ENCODE measurements at regions not wholly inside any gene's neighbourhood (a gene's known extent, or its start where the extent isn't known, plus 50 kb on each side); places are given as distances from the start of the nearest gene placed in this dataset.

GRCh38 chr15:31776039-31776438 lies 254.3 kb upstream of the CHRNA7 start:
- no peak for TF ChIP-seq CTCF (IDR thresholded peaks at IDR 0.05)
- DNase-seq (ENCODE audit: extremely low spot score, unreplicated experiment), result no peak
- no peaks in the 10 kb centered on the region for H3K9me3 Mint-ChIP-seq (ENCODE audit: unreplicated experiment)
- H3K27ac Mint-ChIP-seq (ENCODE audit: unreplicated experiment), result no peak overlapping the region
- no peak overlapping the region for H3K4me3 Mint-ChIP-seq (ENCODE audit: unreplicated experiment)
- H3K27me3 Mint-ChIP-seq (ENCODE audit: unreplicated experiment), result no peaks in the 10 kb centered on the region
- no peaks in the 10 kb centered on the region for H3K36me3 Mint-ChIP-seq (ENCODE audit: unreplicated experiment)
- H3K4me1 Mint-ChIP-seq (ENCODE audit: unreplicated experiment), result no peaks in the 10 kb centered on the region

- Mint-ChIP-seq H3K36me3 (ENCODE audit: unreplicated experiment) (no peaks in the 10 kb centered on the region), H3K27ac (ENCODE audit: unreplicated experiment) (no peak overlapping the region), H3K27me3 (ENCODE audit: unreplicated experiment) (no peaks in the 10 kb centered on the region), H3K4me1 (ENCODE audit: unreplicated experiment) (no peaks in the 10 kb centered on the region), H3K4me3 (ENCODE audit: unreplicated experiment) (no peak overlapping the region), H3K9me3 (ENCODE audit: unreplicated experiment) (no peaks in the 10 kb centered on the region)
- no peak for TF ChIP-seq CTCF (IDR thresholded peaks at IDR 0.05)
- no peak for DNase-seq (ENCODE audit: extremely low spot score, unreplicated experiment)
Measured at GRCh38 chr15:31781261-31781660, 249.1 kb upstream of the CHRNA7 start.

GRCh38 chr15:31782016-31782783 lies 248.1 kb upstream of the CHRNA7 start:
- DNase-seq (ENCODE audit: extremely low spot score, unreplicated experiment), result peak; percentile 46
- Mint-ChIP-seq H3K9me3 (ENCODE audit: unreplicated experiment) (no peaks in the 10 kb centered on the region), H3K27ac (ENCODE audit: unreplicated experiment) (no peak overlapping the region), H3K36me3 (ENCODE audit: unreplicated experiment) (no peaks in the 10 kb centered on the region), H3K4me1 (ENCODE audit: unreplicated experiment) (no peaks in the 10 kb centered on the region), H3K4me3 (ENCODE audit: unreplicated experiment) (no peak overlapping the region), H3K27me3 (ENCODE audit: unreplicated experiment) (no peaks in the 10 kb centered on the region)
- TF ChIP-seq CTCF (IDR thresholded peaks at IDR 0.05), result no peak

GRCh38 chr15:31782951-31783350 lies 247.4 kb upstream of the CHRNA7 start:
- no peak overlapping the region for H3K4me3 Mint-ChIP-seq (ENCODE audit: unreplicated experiment)
- H3K36me3 Mint-ChIP-seq (ENCODE audit: unreplicated experiment), result no peaks in the 10 kb centered on the region
- TF ChIP-seq CTCF (IDR thresholded peaks at IDR 0.05), result no peak
- H3K4me1 Mint-ChIP-seq (ENCODE audit: unreplicated experiment), result no peaks in the 10 kb centered on the region
- no peaks in the 10 kb centered on the region for H3K27me3 Mint-ChIP-seq (ENCODE audit: unreplicated experiment)
- no peak overlapping the region for H3K27ac Mint-ChIP-seq (ENCODE audit: unreplicated experiment)
- H3K9me3 Mint-ChIP-seq (ENCODE audit: unreplicated experiment), result no peaks in the 10 kb centered on the region
- DNase-seq (ENCODE audit: extremely low spot score, unreplicated experiment), result no peak

- H3K36me3 Mint-ChIP-seq (ENCODE audit: unreplicated experiment), result no peaks in the 10 kb centered on the region
- no peaks in the 10 kb centered on the region for H3K9me3 Mint-ChIP-seq (ENCODE audit: unreplicated experiment)
Measured at GRCh38 chr15:31786360-31786759, 244.0 kb upstream of the CHRNA7 start.

More at GRCh38 chr15:31786360-31786759, 244.0 kb upstream of the CHRNA7 start:
- no peak overlapping the region for H3K4me3 Mint-ChIP-seq (ENCODE audit: unreplicated experiment)
- TF ChIP-seq CTCF (IDR thresholded peaks at IDR 0.05), result no peak
- H3K27ac Mint-ChIP-seq (ENCODE audit: unreplicated experiment), result no peak overlapping the region
- peak; percentile 73 for DNase-seq (ENCODE audit: extremely low spot score, unreplicated experiment)
- H3K4me1 Mint-ChIP-seq (ENCODE audit: unreplicated experiment), result no peaks in the 10 kb centered on the region
- H3K27me3 Mint-ChIP-seq (ENCODE audit: unreplicated experiment), result no peaks in the 10 kb centered on the region
